Lower leg skin (tissue), 4 donors: ENCODE measurements at regions not wholly inside any gene's neighbourhood (a gene's known extent, or its start where the extent isn't known, plus 50 kb on each side); places are given as distances from the start of the nearest gene placed in this dataset.

Experiments
- DNase-seq, 2 donors: peaks; one replicate each; pipeline ENCODE4 v3.0.0-alpha.2; 2019; ENCODE audit warnings: low spot score in 2 of 2
- H3K4me3 ChIP-seq: fragments of 200-600 bp; sonication (generic); 2 replicates; pipeline ENCODE4 v1.5.1; 2017; ENCODE audit warnings: mild to moderate bottlenecking, low read depth; ENCODE audit not compliant: poor library complexity, severe bottlenecking
- POLR2A ChIP-seq, 2 donors: fragments of 450-650 bp; IDR thresholded peaks; one replicate each; pipeline ENCODE4 v1.6.1; 2016 to 2017; ENCODE audit warnings: antibody characterized with exemption in 2 of 2, mild to moderate bottlenecking in 1 of 2, moderate library complexity in 1 of 2
- WGBS, 2 donors: methylation state at CpG; one replicate each; pipeline ENCODE4 v1.1.5; 2018; 5-methylcytosine and 5-hydroxymethylcytosine counted together
- intact Hi-C: fragments of 100-400 bp; cut with DNase I; formaldehyde crosslinking; loops from one replicate; pipeline ENCODE4 v1.15.0; 2023; ENCODE audit warnings: low total_unique reads
- TF ChIP-seq, protein P1 (sequence below), 3 donors: fragments of 450-650 bp; IDR thresholded peaks; one replicate each; pipeline ENCODE4 v1.5.1; 2016; ENCODE audit warnings: antibody characterized with exemption in 3 of 3, mild to moderate bottlenecking in 3 of 3, moderate library complexity in 2 of 3

DNA sequence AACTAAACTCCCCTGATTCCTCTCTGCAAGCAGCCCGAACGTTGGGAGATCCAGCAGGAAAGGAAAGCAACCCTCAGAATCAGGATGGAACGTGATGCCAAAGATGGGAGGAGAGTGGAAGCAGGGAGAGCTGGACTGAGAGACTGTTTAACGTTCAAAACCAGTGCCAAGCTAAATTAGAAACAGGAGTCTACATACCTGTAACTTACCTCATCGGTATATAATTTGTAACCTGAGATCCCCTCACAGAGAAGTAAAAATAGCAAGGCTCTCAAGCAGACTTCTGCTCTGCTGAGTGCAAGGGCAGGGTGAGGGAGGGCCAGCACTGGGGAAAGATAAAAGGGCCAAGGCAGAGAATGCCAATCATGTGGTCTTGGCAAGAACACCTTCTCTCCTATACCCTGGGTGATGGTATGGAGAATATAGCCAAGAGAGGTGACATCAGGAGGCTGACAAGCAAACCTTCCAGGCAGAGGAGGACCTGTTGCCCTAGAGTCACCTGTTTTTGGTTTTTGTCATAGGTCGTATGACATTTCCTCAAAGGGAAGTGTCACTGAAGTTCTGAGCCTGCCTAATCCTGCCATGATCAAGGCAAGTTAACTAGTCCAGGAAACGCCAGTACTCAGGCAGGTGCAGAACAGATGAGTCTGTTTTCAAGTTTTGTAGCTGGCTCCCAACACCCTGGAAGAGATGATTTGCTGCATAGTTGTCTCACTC is 472.0 kb downstream of the NFIB start:
- intact Hi-C loops = loop anchor here (5.0 kb wide), 1 partner anchor 875 kb away; no protein-coding TSS in a partner anchor
- 38 to 44% methylated on average over 7 of the region's 7 CpGs for WGBS, 2 donors
- no peak for TF ChIP-seq POLR2A (IDR thresholded peaks at IDR 0.05)
- TF ChIP-seq, protein P1, sequence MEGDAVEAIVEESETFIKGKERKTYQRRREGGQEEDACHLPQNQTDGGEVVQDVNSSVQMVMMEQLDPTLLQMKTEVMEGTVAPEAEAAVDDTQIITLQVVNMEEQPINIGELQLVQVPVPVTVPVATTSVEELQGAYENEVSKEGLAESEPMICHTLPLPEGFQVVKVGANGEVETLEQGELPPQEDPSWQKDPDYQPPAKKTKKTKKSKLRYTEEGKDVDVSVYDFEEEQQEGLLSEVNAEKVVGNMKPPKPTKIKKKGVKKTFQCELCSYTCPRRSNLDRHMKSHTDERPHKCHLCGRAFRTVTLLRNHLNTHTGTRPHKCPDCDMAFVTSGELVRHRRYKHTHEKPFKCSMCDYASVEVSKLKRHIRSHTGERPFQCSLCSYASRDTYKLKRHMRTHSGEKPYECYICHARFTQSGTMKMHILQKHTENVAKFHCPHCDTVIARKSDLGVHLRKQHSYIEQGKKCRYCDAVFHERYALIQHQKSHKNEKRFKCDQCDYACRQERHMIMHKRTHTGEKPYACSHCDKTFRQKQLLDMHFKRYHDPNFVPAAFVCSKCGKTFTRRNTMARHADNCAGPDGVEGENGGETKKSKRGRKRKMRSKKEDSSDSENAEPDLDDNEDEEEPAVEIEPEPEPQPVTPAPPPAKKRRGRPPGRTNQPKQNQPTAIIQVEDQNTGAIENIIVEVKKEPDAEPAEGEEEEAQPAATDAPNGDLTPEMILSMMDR (IDR thresholded peaks at IDR 0.05) = no peak
- H3K4me3 ChIP-seq = no peak overlapping the region
- DNase-seq = no peak

DNA sequence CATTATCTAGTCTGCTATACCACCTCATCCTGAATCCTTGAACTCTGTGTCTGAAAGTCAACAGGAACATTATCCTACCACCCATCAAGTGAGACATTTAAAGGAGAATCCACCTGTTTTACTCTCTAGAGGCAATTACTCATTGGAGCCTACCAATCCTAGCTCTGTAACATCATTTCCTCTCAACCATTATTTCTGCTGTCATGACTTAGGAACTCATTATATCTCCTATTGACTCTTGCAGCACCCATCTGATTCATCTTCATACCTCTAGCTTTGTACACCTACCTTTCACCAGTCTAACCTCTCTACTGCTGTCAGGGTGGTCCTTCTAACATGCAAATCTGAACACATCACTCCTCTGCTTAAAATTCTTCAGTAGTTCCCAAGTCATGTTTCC is 481.5 kb downstream of the NFIB start:
- no peak overlapping the region for H3K4me3 ChIP-seq
- DNase-seq = no peak
- intact Hi-C loops = no loop called here
- TF ChIP-seq, protein P1 (IDR thresholded peaks at IDR 0.05) = no peak
- no peak for TF ChIP-seq POLR2A (IDR thresholded peaks at IDR 0.05)

DNA sequence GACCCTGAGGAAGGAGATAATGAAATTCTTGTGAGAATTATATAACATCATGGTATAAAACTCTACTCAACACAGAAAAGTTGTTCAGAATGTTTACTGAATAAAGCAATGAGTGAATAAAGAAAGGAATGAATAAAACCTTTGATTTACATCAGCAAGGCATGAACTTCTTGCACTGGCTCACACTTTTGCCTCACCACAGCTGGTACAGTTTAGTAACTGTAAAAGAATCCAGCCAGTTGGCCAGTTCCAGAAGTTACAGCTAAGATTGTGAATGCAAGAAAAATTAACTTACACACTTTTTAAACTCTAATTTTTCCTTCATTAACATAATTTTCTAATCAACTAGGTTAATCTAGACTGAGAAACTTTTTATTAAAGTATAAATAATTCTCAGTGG is 490.9 kb downstream of the NFIB start:
- no peak for DNase-seq
- intact Hi-C loops = no loop called here
- no peak for TF ChIP-seq POLR2A (IDR thresholded peaks at IDR 0.05)
- no peak overlapping the region for H3K4me3 ChIP-seq

DNA sequence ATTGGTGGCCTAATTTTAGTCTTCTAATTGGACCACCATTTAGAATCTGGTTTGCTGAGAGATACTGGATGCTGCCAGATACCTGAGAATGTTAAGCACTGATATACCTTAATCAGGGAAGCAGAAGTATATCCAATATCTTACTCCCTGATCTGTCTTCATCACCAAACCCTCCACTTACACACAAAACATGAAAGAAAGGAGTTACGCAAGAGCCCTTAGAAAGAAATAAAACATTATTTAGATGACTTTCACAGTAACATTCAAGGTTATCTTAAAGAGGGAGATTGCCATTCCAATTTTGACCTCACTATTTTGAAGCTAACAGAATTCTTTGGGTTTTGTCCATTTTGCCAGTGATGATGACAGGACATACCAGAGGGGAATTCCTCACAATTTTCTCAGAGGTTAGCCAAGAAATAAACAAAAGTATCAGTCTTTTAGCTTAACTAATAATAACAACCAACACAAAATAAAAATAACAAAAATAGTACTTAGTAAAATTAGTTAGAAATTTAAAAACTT is 496.1 kb downstream of the NFIB start:
- TF ChIP-seq, protein P1 (IDR thresholded peaks at IDR 0.05) = no peak
- TF ChIP-seq POLR2A (IDR thresholded peaks at IDR 0.05) = no peak
- no peak for DNase-seq
- 72 to 76% methylated on average over 1 of the region's 1 CpG for WGBS, 2 donors
- no peak overlapping the region for H3K4me3 ChIP-seq
- intact Hi-C loops = no loop called here

DNA sequence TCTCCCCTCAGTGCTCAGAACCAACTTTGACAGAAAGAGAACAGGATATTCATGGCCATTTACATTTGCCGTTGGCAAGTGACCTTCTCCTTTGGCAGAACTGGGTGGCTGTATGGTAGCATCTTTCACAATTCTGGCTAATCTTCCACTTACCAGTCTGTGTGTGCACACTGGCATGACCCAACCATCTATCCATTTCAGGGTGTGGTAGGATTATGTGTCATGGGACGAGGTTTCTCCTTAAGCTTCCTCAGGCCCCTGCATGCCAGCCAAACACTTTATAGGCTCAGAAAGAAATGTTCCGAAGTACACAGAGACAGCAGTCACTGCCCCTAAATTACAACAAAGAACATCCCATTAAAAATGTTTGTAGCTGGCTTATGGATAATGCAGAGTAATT is 497.1 kb downstream of the NFIB start:
- H3K4me3 ChIP-seq = no peak overlapping the region
- DNase-seq = no peak
- TF ChIP-seq POLR2A (IDR thresholded peaks at IDR 0.05) = no peak
- TF ChIP-seq, protein P1 (IDR thresholded peaks at IDR 0.05) = no peak
- WGBS, 2 donors = 44 to 60% methylated on average over 3 of the region's 3 CpGs
- intact Hi-C loops = no loop called here

DNA sequence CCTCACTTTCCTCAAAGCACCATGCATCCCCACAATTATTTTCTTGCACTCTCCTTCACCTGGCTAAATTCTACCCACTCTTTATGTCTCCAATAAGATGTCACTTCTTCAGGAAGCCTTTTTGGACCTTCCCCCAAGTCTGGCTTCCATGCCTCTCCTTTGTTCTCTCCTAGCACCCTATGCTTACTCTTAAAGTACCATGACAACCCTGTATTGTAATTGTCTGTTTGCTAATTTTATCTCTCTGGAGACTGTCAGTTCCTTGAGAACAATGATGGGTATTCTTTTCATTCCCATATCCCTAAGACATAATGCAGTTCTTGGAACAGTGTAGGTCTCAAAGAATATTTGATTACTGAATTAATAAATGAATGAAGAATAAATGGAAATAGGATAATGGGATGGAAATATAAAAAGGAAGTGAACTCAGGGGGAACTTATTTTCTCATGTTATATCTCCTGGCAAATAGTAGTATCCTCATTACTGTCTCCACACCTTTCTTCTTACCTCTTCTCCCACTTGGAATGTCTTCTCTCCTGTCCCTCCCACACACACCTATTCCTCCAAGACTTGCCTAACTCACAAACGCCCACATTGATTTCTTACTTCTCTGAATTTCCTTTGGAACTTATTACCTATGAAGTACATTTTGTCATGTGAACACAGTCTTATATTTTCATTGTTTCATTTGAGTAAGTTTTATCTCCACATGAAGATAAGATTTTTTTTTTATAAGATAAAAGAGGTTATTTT is 499.1 kb downstream of the NFIB start:
- no peak overlapping the region for H3K4me3 ChIP-seq
- intact Hi-C loops = no loop called here
- 68 to 79% methylated on average over 1 of the region's 1 CpG for WGBS, 2 donors
- no peak for DNase-seq
- no peak for TF ChIP-seq POLR2A (IDR thresholded peaks at IDR 0.05)
- TF ChIP-seq, protein P1 (IDR thresholded peaks at IDR 0.05) = no peak
